A673 (cell line): ENCODE measurements at regions not wholly inside any gene's neighbourhood (a gene's known extent, or its start where the extent isn't known, plus 50 kb on each side); places are given as distances from the start of the nearest gene placed in this dataset.

Source experiments
- BruUV-seq: library from RNA; stranded (reverse); fragments of 400-500 nt; replicated peaks from 2 replicates; lab custom pipeline; 2021; lab: Mats Ljungman, UMichigan
- CTCF ChIA-PET: fragments of 300-600 bp; sonication (Branson Sonifier 250); formaldehyde crosslinking; loops from one replicate; lab custom pipeline; 2022; ENCODE audit warnings: antibody characterized with exemption; lab: Charles Lee
- POLR2A ChIA-PET: fragments of 300-600 bp; sonication (Branson Sonifier 250); formaldehyde crosslinking; loops from one replicate; lab custom pipeline; 2022; ENCODE audit warnings: antibody characterized with exemption; ENCODE audit not compliant: low non-redundant PET; lab: Charles Lee
- DNase-seq: peaks from one replicate; pipeline ENCODE4 v3.0.0-alpha.2; 2015; ENCODE audit warnings: low spot score
- H3K27ac ChIP-seq: fragments of 200-600 bp; sonication (generic); 2 replicates; pipeline ENCODE4 v1.5.1; 2016; ENCODE audit warnings: mixed run types, low read depth, mild to moderate bottlenecking, mixed read lengths, antibody characterized with exemption, low read length; ENCODE audit not compliant: poor library complexity, severe bottlenecking
- H3K27me3 ChIP-seq: fragments of 200-600 bp; sonication (generic); replicated peaks from 2 replicates; pipeline ENCODE4 v1.6.1; 2017; ENCODE audit warnings: mixed run types, low read depth, mild to moderate bottlenecking, mixed read lengths, antibody characterized with exemption, low read length; ENCODE audit not compliant: insufficient read depth, poor library complexity
- H3K36me3 ChIP-seq: fragments of 200-600 bp; sonication (generic); 2 replicates; pipeline ENCODE4 v1.6.1; 2016; ENCODE audit warnings: mixed run types, mild to moderate bottlenecking, mixed read lengths, antibody characterized with exemption, low read length; ENCODE audit not compliant: insufficient read depth, poor library complexity, severe bottlenecking
- H3K4me1 ChIP-seq: fragments of 200-600 bp; sonication (generic); 2 replicates; pipeline ENCODE4 v1.6.1; 2017; ENCODE audit warnings: mixed run types, mild to moderate bottlenecking, mixed read lengths, antibody characterized with exemption, low read length; ENCODE audit not compliant: insufficient read depth, poor library complexity, severe bottlenecking
- H3K4me3 ChIP-seq: fragments of 200-600 bp; sonication (generic); 2 replicates; pipeline ENCODE4 v1.5.1; 2016; ENCODE audit warnings: low read depth, mixed run types, mild to moderate bottlenecking, mixed read lengths, low read length; ENCODE audit not compliant: poor library complexity, severe bottlenecking
- H3K9me3 ChIP-seq: fragments of 200-600 bp; sonication (generic); 2 replicates; pipeline ENCODE4 v1.6.1; 2016; ENCODE audit warnings: mixed run types, low read depth, mild to moderate bottlenecking, mixed read lengths, antibody characterized with exemption, low read length; ENCODE audit not compliant: poor library complexity, severe bottlenecking
- EZH2 ChIP-seq: fragments of 200-600 bp; sonication (generic); IDR thresholded peaks from 2 replicates; pipeline ENCODE4 v1.6.1; 2017; ENCODE audit warnings: borderline replicate concordance, low read depth, mild to moderate bottlenecking, mixed read lengths, antibody characterized with exemption, low read length; ENCODE audit not compliant: poor library complexity, severe bottlenecking
- intact Hi-C: fragments of 100-400 bp; cut with micrococcal nuclease; formaldehyde crosslinking; loops from one replicate; pipeline ENCODE4 v1.10.0; 2022; ENCODE audit not compliant: unreplicated experiment
- TF ChIP-seq, protein P1 (sequence below): fragments of 300-800, 200-600 bp; sonication (generic); conservative IDR thresholded peaks from 2 replicates; pipeline ENCODE4 v1.5.1; 2017; ENCODE audit warnings: low read depth, mild to moderate bottlenecking, antibody characterized with exemption, low read length, moderate library complexity, mixed read lengths

DNA sequence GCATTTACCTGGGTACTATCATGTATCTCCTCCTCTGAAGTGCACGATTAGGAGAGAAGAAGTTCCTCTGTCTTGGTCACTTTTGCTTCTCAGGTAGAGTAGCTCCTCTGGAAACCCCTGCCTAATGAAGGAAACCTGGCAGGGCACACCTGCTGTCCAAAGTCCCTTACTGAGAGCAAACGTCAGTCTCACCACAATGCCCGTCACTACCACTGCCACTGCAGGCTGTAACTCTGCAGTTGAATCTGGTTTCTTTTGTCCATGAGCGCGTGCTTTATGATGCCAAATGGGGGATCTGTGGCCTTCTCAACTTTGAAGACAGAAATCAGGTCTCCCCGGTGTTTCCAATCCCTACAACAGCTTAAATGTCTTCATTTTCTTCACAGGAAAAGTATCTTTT lies 1068.6 kb downstream of the BCL11B start:
- TF ChIP-seq, protein P1, sequence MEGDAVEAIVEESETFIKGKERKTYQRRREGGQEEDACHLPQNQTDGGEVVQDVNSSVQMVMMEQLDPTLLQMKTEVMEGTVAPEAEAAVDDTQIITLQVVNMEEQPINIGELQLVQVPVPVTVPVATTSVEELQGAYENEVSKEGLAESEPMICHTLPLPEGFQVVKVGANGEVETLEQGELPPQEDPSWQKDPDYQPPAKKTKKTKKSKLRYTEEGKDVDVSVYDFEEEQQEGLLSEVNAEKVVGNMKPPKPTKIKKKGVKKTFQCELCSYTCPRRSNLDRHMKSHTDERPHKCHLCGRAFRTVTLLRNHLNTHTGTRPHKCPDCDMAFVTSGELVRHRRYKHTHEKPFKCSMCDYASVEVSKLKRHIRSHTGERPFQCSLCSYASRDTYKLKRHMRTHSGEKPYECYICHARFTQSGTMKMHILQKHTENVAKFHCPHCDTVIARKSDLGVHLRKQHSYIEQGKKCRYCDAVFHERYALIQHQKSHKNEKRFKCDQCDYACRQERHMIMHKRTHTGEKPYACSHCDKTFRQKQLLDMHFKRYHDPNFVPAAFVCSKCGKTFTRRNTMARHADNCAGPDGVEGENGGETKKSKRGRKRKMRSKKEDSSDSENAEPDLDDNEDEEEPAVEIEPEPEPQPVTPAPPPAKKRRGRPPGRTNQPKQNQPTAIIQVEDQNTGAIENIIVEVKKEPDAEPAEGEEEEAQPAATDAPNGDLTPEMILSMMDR: no peak
- no peak for TF ChIP-seq EZH2
- Histone ChIP-seq H3K4me1 (no peaks in the 10 kb centered on the region), H3K27me3 (no peaks in the 10 kb centered on the region), H3K36me3 (no peaks in the 10 kb centered on the region), H3K4me3 (no peak overlapping the region), H3K27ac (no peak overlapping the region), H3K9me3 (no peaks in the 10 kb centered on the region)
- no TSS peak for BruUV-seq
- intact Hi-C loops: no loop called here
- CTCF ChIA-PET: no interaction called here
- no peak for DNase-seq
- POLR2A ChIA-PET: no interaction called here

DNA sequence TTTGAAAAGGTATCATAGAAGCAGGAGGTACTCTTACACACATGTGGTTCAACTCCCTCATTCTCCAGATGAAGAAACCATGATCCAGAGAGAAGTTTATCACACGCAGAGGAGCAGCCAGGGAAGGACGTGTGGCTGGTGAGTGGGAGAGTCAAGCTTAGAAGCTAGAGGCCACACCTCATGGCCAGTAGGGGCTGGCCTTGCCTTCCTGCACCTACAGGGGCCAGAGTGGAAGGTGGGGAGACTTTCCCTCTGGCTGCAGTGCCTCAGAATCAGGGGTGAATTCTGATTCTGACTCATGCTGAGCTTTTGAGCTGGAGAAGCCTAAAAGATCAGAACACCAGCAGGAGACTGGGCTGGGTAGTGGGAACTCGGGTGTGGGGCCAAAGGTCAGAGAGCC lies 1067.9 kb downstream of the BCL11B start:
- Histone ChIP-seq H3K36me3 (no peaks in the 10 kb centered on the region), H3K27me3 (no peaks in the 10 kb centered on the region), H3K9me3 (no peaks in the 10 kb centered on the region), H3K4me1 (no peaks in the 10 kb centered on the region), H3K4me3 (no peak overlapping the region), H3K27ac (no peak overlapping the region)
- intact Hi-C loops: no loop called here
- no TSS peak for BruUV-seq
- POLR2A ChIA-PET: no interaction called here
- CTCF ChIA-PET: no interaction called here
- DNase-seq: no peak
- TF ChIP-seq EZH2: no peak

DNA sequence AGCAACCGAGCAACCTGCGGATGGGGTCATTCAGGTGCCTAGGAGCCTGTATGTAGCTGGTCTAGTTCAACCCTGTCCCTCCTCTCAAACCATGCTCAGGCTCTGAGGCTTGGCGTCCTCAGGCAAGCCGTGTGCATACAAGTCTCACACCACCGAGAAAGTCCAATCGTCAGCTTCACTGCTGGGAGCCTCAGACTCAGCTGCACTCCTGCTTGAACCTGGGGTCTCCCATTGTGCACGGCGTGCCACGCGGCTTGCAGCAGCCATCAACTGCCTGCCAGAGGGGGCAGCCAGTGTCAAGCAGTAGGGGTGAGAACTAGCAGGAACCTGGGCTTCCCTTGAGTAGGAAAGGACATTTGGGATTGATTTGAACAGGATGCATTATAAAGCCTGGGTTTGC lies 1064.6 kb downstream of the BCL11B start:
- peaks cover 6% of the 10 kb centered on the region for H3K4me1 ChIP-seq
- ChIA-PET POLR2A (interaction anchor here (0.6 kb wide), 1 partner anchor 645 kb away, joined by 6 read pairs; no protein-coding TSS in a partner anchor), CTCF (no interaction called here)
- H3K27ac ChIP-seq: no peak overlapping the region
- H3K9me3 ChIP-seq: no peaks in the 10 kb centered on the region
- H3K36me3 ChIP-seq: no peaks in the 10 kb centered on the region
- no peak for DNase-seq
- H3K27me3 ChIP-seq: no peaks in the 10 kb centered on the region
- H3K4me3 ChIP-seq: no peak overlapping the region
- no TSS peak for BruUV-seq
- intact Hi-C loops: no loop called here
- TF ChIP-seq, protein P1: no peak
- no peak for TF ChIP-seq EZH2

DNA sequence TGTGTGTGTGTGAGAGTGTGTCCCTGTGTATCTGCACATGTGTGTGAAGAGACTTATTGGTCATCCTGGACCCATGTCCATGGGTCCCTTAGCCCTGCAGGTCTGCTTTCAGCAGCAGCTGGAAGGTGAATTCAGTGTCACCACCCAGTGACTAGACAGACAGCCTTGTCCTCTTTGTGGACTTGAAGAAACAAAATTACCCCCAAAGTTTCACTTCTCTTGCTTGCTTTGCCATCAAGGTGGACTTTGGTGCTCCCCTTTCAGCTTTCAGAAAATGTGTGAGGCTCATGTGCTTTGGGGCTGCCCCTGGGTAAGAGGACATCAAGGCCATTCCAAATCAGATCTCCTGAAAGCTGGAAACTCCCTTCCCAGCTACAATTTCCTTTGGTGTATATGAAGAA lies 1063.8 kb downstream of the BCL11B start:
- TF ChIP-seq, protein P1: no peak
- no peak for TF ChIP-seq EZH2
- CTCF ChIA-PET: no interaction called here

More for the DNA sequence above, 1063.8 kb downstream of the BCL11B start:
- intact Hi-C loops: no loop called here
- no TSS peak for BruUV-seq
- Histone ChIP-seq H3K27me3 (no peaks in the 10 kb centered on the region), H3K9me3 (no peaks in the 10 kb centered on the region), H3K27ac (no peak overlapping the region), H3K36me3 (no peaks in the 10 kb centered on the region), H3K4me3 (no peak overlapping the region), H3K4me1 (peaks cover 6% of the 10 kb centered on the region)
- DNase-seq: no peak
- POLR2A ChIA-PET: no interaction called here
